Osteoblast (primary cell): ENCODE measurements at regions not wholly inside any gene's neighbourhood (a gene's known extent, or its start where the extent isn't known, plus 50 kb on each side); places are given as distances from the start of the nearest gene placed in this dataset.

ENCODE experiments used
- DNase-seq: peaks from one replicate; pipeline ENCODE4 v3.0.0; 2011; ENCODE audit warnings: low spot score, mixed read lengths; ENCODE audit not compliant: insufficient read length; ENCODE audit errors: missing footprints
- H2AFZ ChIP-seq: 2 replicates; pipeline ENCODE4 v1.6.0; 2011; ENCODE audit warnings: mild to moderate bottlenecking, low read length
- H3K27ac ChIP-seq: 2 replicates; pipeline ENCODE4 v1.5.1; 2011; ENCODE audit warnings: mild to moderate bottlenecking, low read depth, low read length, moderate library complexity
- H3K27me3 ChIP-seq: 2 replicates; pipeline ENCODE4 v1.6.0; 2012; ENCODE audit warnings: mild to moderate bottlenecking, control low read depth, inconsistent platforms, low read length, moderate library complexity; ENCODE audit not compliant: insufficient read depth
- H3K36me3 ChIP-seq: 2 replicates; pipeline ENCODE4 v1.5.1; 2011; ENCODE audit warnings: mild to moderate bottlenecking, low read length, control low read depth, moderate library complexity; ENCODE audit not compliant: insufficient read depth
- H3K4me1 ChIP-seq: 2 replicates; pipeline ENCODE4 v1.5.1; 2011; ENCODE audit warnings: mild to moderate bottlenecking, low read length, control low read depth, moderate library complexity; ENCODE audit not compliant: insufficient read depth
- H3K4me2 ChIP-seq: 2 replicates; pipeline ENCODE4 v1.6.0; 2011; ENCODE audit warnings: mild to moderate bottlenecking, low read length; ENCODE audit not compliant: insufficient read depth
- H3K4me3 ChIP-seq: fragments of 200-600 bp; sonication (generic); 3 replicates; pipeline ENCODE4 v1.5.1; 2012; ENCODE audit warnings: mild to moderate bottlenecking, low read length, inconsistent platforms; ENCODE audit not compliant: insufficient read depth
- H3K79me2 ChIP-seq: 2 replicates; pipeline ENCODE4 v1.6.0; 2012; ENCODE audit warnings: mild to moderate bottlenecking, low read length, control low read depth, inconsistent platforms; ENCODE audit not compliant: insufficient read depth
- H3K9me3 ChIP-seq: 2 replicates; pipeline ENCODE4 v1.5.1; 2011; ENCODE audit warnings: low read depth, low read length, control low read depth
- H4K20me1 ChIP-seq: 2 replicates; pipeline ENCODE4 v1.6.0; 2012; ENCODE audit warnings: mild to moderate bottlenecking, low read length, control low read depth; ENCODE audit not compliant: insufficient read depth
- TF ChIP-seq, protein P1 (sequence below): IDR thresholded peaks from 2 replicates; pipeline ENCODE4 v1.5.1; 2011; ENCODE audit warnings: mild to moderate bottlenecking, low read depth, low read length, moderate library complexity; ENCODE audit errors: extremely low read depth

DNA sequence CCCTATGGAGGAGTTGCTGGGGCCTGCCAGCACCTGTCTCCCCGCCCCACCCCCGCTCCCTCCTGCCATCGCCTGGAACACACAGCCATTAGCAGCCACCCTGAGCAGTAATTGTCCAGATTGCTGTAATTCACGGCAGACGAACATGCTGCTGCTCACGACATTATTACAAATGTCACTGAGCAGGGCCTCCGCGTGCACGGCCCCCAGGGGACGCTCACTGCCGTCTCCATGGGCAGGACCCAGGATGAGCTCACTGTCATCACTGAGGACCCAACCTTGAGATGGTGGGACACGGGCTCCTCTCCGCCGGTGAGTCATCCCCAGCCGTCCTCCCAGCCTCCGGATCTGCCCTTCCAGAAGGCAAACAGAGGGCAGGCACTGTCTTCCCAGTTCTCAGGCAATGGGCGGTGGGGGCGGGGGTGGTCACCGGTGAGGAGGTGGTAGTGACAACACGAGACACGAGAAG, 100.4 kb downstream of the RFLNA start:
- Histone ChIP-seq H3K79me2 (no peaks in the 10 kb centered on the region), H3K9me3 (no peaks in the 10 kb centered on the region), H3K4me3 (no peak overlapping the region), H3K4me2 (no peak overlapping the region), H4K20me1 (peaks cover 42% of the 10 kb centered on the region), H3K4me1 (peaks cover 36% of the 10 kb centered on the region), H2AFZ (no peak overlapping the region), H3K36me3 (peaks cover 32% of the 10 kb centered on the region), H3K27me3 (no peaks in the 10 kb centered on the region), H3K27ac (no peak overlapping the region)
- no peak for DNase-seq
- TF ChIP-seq, protein P1, sequence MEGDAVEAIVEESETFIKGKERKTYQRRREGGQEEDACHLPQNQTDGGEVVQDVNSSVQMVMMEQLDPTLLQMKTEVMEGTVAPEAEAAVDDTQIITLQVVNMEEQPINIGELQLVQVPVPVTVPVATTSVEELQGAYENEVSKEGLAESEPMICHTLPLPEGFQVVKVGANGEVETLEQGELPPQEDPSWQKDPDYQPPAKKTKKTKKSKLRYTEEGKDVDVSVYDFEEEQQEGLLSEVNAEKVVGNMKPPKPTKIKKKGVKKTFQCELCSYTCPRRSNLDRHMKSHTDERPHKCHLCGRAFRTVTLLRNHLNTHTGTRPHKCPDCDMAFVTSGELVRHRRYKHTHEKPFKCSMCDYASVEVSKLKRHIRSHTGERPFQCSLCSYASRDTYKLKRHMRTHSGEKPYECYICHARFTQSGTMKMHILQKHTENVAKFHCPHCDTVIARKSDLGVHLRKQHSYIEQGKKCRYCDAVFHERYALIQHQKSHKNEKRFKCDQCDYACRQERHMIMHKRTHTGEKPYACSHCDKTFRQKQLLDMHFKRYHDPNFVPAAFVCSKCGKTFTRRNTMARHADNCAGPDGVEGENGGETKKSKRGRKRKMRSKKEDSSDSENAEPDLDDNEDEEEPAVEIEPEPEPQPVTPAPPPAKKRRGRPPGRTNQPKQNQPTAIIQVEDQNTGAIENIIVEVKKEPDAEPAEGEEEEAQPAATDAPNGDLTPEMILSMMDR = no peak

DNA sequence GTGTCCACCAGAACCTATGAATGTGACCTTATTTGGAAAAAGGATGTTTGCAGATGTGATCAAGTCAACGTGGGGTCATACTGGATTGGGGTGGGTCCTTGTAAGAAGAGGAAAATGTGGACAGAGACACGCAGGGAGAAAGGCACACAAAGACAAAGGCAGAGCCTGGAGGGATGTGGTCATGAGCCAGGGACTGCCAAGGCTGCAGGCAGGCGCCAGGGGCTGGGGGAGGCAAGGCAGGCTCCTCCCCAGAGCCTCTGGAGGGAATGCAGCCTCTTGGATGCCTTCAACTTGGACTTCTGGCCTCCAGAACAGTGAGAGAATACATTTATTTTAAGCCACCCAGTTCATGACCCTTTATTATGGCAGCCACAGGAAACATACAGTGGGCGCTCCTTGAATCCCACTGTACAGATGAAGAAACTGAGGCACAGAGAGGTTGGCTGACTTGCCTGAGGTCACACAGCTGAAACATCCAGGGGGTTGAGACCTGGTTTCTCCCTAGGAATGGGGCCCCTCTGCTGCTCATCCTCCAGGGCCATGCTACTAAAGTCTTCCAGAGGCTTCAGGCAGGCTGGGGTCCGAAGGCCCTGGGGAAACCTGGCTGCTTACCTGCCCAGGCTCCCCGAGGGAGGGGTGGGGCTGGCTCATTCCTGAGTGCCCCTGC, 99.7 kb downstream of the RFLNA start:
- Histone ChIP-seq H3K9me3 (no peaks in the 10 kb centered on the region), H3K4me3 (no peak overlapping the region), H4K20me1 (peaks cover 39% of the 10 kb centered on the region), H3K36me3 (peaks cover 26% of the 10 kb centered on the region), H3K4me1 (peaks cover 42% of the 10 kb centered on the region), H3K4me2 (no peak overlapping the region), H3K27me3 (no peaks in the 10 kb centered on the region), H2AFZ (no peak overlapping the region), H3K79me2 (no peaks in the 10 kb centered on the region), H3K27ac (no peak overlapping the region)
- TF ChIP-seq, protein P1 = no peak
- DNase-seq = no peak

DNA sequence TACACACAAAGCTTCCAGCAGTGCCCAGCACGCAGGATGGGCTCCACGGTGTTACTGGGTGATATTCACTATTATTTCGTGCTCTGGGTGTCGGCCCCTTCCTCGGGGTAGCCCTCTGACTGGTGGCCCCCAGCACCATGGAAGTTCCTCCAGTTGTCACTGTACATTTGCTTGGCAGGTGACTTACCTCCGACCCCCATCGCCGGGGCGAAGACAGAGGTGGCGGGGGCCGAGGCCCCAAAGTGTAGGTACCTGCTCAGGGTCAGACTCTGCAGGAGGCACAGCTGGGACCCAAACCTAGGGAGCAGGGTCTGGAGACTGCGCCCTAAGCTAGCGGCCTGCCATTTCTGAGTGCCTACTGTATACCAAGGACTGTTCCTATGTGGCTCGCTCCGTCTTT, 98.9 kb downstream of the RFLNA start:
- Histone ChIP-seq H3K27ac (no peak overlapping the region), H3K79me2 (peaks cover 3% of the 10 kb centered on the region), H4K20me1 (peaks cover 32% of the 10 kb centered on the region), H3K4me2 (no peak overlapping the region), H3K9me3 (no peaks in the 10 kb centered on the region), H3K36me3 (peaks cover 25% of the 10 kb centered on the region), H3K4me3 (no peak overlapping the region), H2AFZ (no peak overlapping the region), H3K27me3 (no peaks in the 10 kb centered on the region), H3K4me1 (peaks cover 45% of the 10 kb centered on the region)
- DNase-seq = no peak
- TF ChIP-seq, protein P1 = no peak

DNA sequence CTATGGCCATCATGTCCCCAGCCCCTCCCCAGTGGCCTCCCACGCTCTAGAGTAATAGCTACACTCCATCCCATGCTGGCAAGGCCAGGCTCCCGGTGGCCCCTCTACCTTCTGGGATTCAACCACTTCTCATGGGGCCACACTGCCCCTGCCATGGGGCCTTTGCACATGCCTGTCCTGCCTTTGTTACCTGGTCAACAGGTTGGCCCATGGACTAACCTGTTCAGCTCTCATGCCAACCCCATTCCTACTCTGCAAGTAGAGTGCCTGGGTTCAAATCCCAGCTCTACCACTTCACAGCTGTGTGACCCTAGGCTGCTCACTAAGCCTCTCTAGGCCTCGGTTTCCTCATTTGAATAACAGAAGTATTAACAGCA, 98.5 kb downstream of the RFLNA start:
- Histone ChIP-seq H3K4me2 (peak overlapping the region; percentile 13), H3K36me3 (peaks cover 21% of the 10 kb centered on the region), H3K27me3 (no peaks in the 10 kb centered on the region), H3K9me3 (no peaks in the 10 kb centered on the region), H3K4me3 (no peak overlapping the region), H2AFZ (no peak overlapping the region), H3K4me1 (peaks cover 46% of the 10 kb centered on the region), H4K20me1 (peaks cover 28% of the 10 kb centered on the region), H3K27ac (peak overlapping the region; percentile 42), H3K79me2 (peaks cover 5% of the 10 kb centered on the region)
- DNase-seq = no peak
- TF ChIP-seq, protein P1 = no peak
